Karpas-422 (cell line): ENCODE measurements at regions not wholly inside any gene's neighbourhood (a gene's known extent, or its start where the extent isn't known, plus 50 kb on each side); places are given as distances from the start of the nearest gene placed in this dataset.
"Not testable (repeated sequence)": the region's sequence is repeated elsewhere in the genome, so short reads cannot be mapped to it uniquely, and the experiment has no call there.

Experiments used
- DNase-seq: peaks from one replicate; pipeline ENCODE4 v3.0.0-alpha.2; 2015
- H2AFZ ChIP-seq: fragments of 200-600 bp; sonication (generic); 2 replicates; pipeline ENCODE4 v1.6.1; 2014; ENCODE audit warnings: antibody characterized with exemption, low read length, mixed read lengths
- H3K27ac ChIP-seq: fragments of 200-600 bp; sonication (generic); 2 replicates; pipeline ENCODE4 v1.5.1; 2014; ENCODE audit warnings: mild to moderate bottlenecking, low read length, moderate library complexity
- H3K27me3 ChIP-seq: fragments of 200-600 bp; sonication (generic); 2 replicates; pipeline ENCODE4 v1.6.1; 2014; ENCODE audit warnings: low read length, mixed read lengths
- H3K36me3 ChIP-seq: fragments of 200-600 bp; sonication (generic); 2 replicates; pipeline ENCODE4 v1.6.1; 2014; ENCODE audit warnings: low read length, mixed read lengths; ENCODE audit not compliant: insufficient read depth
- H3K4me1 ChIP-seq: fragments of 200-600 bp; sonication (generic); 2 replicates; pipeline ENCODE4 v1.6.1; 2014; ENCODE audit warnings: mild to moderate bottlenecking, low read length, mixed read lengths
- H3K4me2 ChIP-seq: fragments of 200-600 bp; sonication (generic); 2 replicates; pipeline ENCODE4 v1.6.1; 2014; ENCODE audit warnings: low read length, low read depth, mild to moderate bottlenecking; ENCODE audit not compliant: poor library complexity, severe bottlenecking
- H3K4me3 ChIP-seq: fragments of 200-600 bp; sonication (generic); 2 replicates; pipeline ENCODE4 v1.5.1; 2014; ENCODE audit warnings: mild to moderate bottlenecking, antibody characterized with exemption, low read length, mixed read lengths
- H3K79me2 ChIP-seq: fragments of 200-600 bp; sonication (generic); 2 replicates; pipeline ENCODE4 v1.6.1; 2014; ENCODE audit warnings: mild to moderate bottlenecking, low read length, mixed read lengths
- H3K9ac ChIP-seq: fragments of 200-600 bp; sonication (generic); 2 replicates; pipeline ENCODE4 v1.6.0; 2014; ENCODE audit warnings: low read length
- H3K9me2 ChIP-seq: fragments of 200-600 bp; sonication (generic), shearing (Covaris generic); replicated peaks from 2 replicates; pipeline ENCODE4 v1.6.0; 2014; ENCODE audit warnings: mild to moderate bottlenecking, low read length, moderate library complexity; ENCODE audit not compliant: insufficient read depth
- H3K9me3 ChIP-seq: fragments of 300-700, 200-600 bp; sonication (generic); 2 replicates; pipeline ENCODE4 v1.6.1; 2014; ENCODE audit warnings: low read length, mixed read lengths
- H4K20me1 ChIP-seq: fragments of 200-600 bp; sonication (generic); 2 replicates; pipeline ENCODE4 v1.6.1; 2014; ENCODE audit warnings: mild to moderate bottlenecking, antibody characterized with exemption, low read length, low read depth; ENCODE audit not compliant: insufficient read depth

GRCh38 chr2:176929387-176929786, 283.2 kb upstream of the HNRNPA3 start:
- H3K9me2 ChIP-seq, H3K9me3 ChIP-seq, H3K4me3 ChIP-seq, H3K9ac ChIP-seq, H3K27me3 ChIP-seq, H3K4me1 ChIP-seq, H3K79me2 ChIP-seq, H3K36me3 ChIP-seq, H3K27ac ChIP-seq, H3K4me2 ChIP-seq, DNase-seq, H4K20me1 ChIP-seq, H2AFZ ChIP-seq: not testable (repeated sequence)

- no peak overlapping the region for H2AFZ ChIP-seq
- no peak overlapping the region for H3K4me3 ChIP-seq
- no peaks in the 10 kb centered on the region for H3K79me2 ChIP-seq
- peak overlapping the region; percentile 13 for H3K4me2 ChIP-seq
- no peaks in the 10 kb centered on the region for H4K20me1 ChIP-seq
- H3K9me2 ChIP-seq = no peaks in the 10 kb centered on the region
- H3K4me1 ChIP-seq = peaks cover 5% of the 10 kb centered on the region; the same call in 1 of the 2 replicates
- no peaks in the 10 kb centered on the region for H3K9me3 ChIP-seq
- H3K27ac ChIP-seq = no peak overlapping the region
- no peak overlapping the region for H3K9ac ChIP-seq
- no peak for DNase-seq
- no peaks in the 10 kb centered on the region for H3K36me3 ChIP-seq
- H3K27me3 ChIP-seq = no peaks in the 10 kb centered on the region
Observed at GRCh38 chr2:176931588-176932563, 280.7 kb upstream of the HNRNPA3 start.

DNA sequence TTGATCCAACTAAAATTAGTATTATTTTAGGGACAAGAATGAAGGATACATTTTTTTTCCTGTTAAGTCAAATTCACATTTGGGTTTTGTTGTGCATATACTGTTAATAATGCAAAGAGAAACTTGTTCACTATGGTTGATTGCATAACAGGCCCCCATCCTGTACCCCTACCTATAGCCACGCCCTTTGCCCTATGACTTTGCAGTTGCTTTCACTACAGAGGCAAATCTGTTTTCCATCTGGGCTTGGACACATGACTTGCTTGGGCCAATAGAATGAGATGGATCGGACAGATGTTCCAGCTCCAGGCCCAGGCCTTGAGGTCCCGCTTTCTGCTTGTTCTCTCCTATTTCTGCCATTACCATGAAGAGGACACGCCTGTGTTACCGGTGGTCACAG, 278.5 kb upstream of the HNRNPA3 start:
- Histone ChIP-seq H3K27me3 (no peaks in the 10 kb centered on the region), H3K9ac (no peak overlapping the region), H3K9me2 (no peaks in the 10 kb centered on the region), H3K4me3 (no peak overlapping the region), H3K9me3 (no peaks in the 10 kb centered on the region), H3K4me1 (peaks cover 5% of the 10 kb centered on the region; the same call in 1 of the 2 replicates), H3K36me3 (no peaks in the 10 kb centered on the region), H4K20me1 (no peaks in the 10 kb centered on the region), H3K4me2 (no peak overlapping the region), H2AFZ (no peak overlapping the region), H3K27ac (no peak overlapping the region), H3K79me2 (no peaks in the 10 kb centered on the region)
- no peak for DNase-seq

DNA sequence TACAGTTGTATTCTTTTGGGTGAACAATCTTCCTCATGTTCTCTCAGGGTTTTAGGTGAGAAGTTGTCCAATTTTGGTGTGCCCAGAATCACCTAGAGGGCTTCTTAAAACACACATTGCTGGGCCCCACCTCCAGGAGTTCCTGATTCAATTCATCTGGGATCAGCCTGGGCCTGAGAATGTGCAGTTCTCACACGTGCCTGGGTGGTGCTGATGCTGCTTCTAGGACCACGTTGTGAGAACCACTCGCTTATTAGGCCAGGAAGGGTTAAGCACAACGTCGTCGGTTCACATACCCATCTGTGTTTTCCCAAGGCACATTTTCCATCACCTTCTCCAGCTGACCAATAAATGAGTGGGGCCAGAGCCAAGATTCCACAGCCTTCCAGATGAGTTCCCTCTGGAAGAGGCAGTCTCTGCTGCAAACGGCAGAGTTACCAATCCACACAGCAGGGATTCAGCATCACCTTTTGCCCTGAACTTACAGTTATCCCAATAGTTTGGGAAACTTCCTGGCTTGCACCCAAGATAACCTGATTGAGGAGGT, 277.7 kb upstream of the HNRNPA3 start:
- Histone ChIP-seq H3K4me3 (no peak overlapping the region), H3K27ac (no peak overlapping the region), H2AFZ (no peak overlapping the region), H3K9me2 (no peaks in the 10 kb centered on the region), H3K9ac (no peak overlapping the region), H3K9me3 (no peaks in the 10 kb centered on the region), H4K20me1 (no peaks in the 10 kb centered on the region), H3K36me3 (no peaks in the 10 kb centered on the region), H3K27me3 (no peaks in the 10 kb centered on the region), H3K4me2 (no peak overlapping the region), H3K4me1 (peaks cover 5% of the 10 kb centered on the region; the same call in 1 of the 2 replicates), H3K79me2 (no peaks in the 10 kb centered on the region)
- no peak for DNase-seq

- Histone ChIP-seq H3K4me2 (no peak overlapping the region), H3K9ac (no peak overlapping the region), H3K36me3 (no peaks in the 10 kb centered on the region), H4K20me1 (no peaks in the 10 kb centered on the region), H3K4me3 (no peak overlapping the region), H2AFZ (no peak overlapping the region), H3K27me3 (no peaks in the 10 kb centered on the region), H3K9me3 (no peaks in the 10 kb centered on the region), H3K27ac (no peak overlapping the region), H3K4me1 (peaks cover 5% of the 10 kb centered on the region; the same call in 1 of the 2 replicates), H3K79me2 (no peaks in the 10 kb centered on the region), H3K9me2 (no peaks in the 10 kb centered on the region)
- no peak for DNase-seq
Observed at GRCh38 chr2:176935543-176936102, 277.0 kb upstream of the HNRNPA3 start.

DNA sequence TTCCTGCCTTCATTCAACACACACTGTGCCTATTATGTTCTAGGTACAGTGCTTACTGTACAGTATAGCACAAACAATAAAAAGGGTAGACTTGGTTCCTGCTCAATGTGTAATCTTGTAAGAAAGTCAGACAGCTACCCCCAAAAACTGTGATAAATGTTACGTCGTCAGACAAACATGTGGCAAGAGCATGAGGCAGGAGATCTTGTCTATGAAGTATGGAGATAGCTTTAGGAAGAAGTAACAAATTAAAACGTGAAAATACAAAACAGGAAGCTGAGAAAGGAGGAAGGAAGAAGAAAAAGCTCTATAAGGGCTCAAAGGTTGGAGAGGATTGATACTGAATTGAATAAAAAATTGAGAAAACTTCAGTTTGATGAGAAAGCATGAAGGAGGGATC, 276.2 kb upstream of the HNRNPA3 start:
- Histone ChIP-seq H3K27ac (no peak overlapping the region), H3K9me2 (no peaks in the 10 kb centered on the region), H3K4me1 (peaks cover 5% of the 10 kb centered on the region; the same call in 1 of the 2 replicates), H3K36me3 (no peaks in the 10 kb centered on the region), H3K79me2 (no peaks in the 10 kb centered on the region), H3K4me2 (no peak overlapping the region), H2AFZ (no peak overlapping the region), H3K4me3 (no peak overlapping the region), H3K9ac (no peak overlapping the region), H3K27me3 (no peaks in the 10 kb centered on the region), H3K9me3 (no peaks in the 10 kb centered on the region), H4K20me1 (no peaks in the 10 kb centered on the region)
- DNase-seq = no peak

DNA sequence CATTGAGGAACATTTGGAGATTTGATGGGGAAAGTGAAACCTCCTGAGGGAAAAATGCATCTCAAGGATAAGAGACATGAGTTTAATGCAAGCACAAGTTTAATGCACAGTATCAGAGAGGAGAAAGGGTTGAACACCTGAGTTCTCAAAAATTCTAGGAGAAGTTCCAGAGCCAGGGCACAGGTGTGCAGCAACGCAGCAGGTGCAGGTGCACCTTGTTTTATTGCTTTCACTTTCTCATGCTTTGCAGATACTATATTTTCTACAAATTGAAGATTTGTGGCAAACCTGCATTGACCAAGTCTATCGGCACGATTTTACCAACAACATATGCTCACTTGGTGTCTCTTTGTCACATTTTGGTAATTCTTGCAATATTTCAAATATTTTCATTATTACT, 267.6 kb upstream of the HNRNPA3 start:
- no peak overlapping the region for H3K4me3 ChIP-seq
- H3K36me3 ChIP-seq = no peaks in the 10 kb centered on the region
- H3K27ac ChIP-seq = no peak overlapping the region
- H4K20me1 ChIP-seq = no peaks in the 10 kb centered on the region
- DNase-seq = no peak
- no peak overlapping the region for H3K4me2 ChIP-seq
- no peaks in the 10 kb centered on the region for H3K79me2 ChIP-seq
- no peak overlapping the region for H2AFZ ChIP-seq
- H3K9ac ChIP-seq = no peak overlapping the region
- H3K4me1 ChIP-seq = no peaks in the 10 kb centered on the region
- no peaks in the 10 kb centered on the region for H3K9me3 ChIP-seq
- H3K9me2 ChIP-seq = no peaks in the 10 kb centered on the region
- H3K27me3 ChIP-seq = no peaks in the 10 kb centered on the region

DNA sequence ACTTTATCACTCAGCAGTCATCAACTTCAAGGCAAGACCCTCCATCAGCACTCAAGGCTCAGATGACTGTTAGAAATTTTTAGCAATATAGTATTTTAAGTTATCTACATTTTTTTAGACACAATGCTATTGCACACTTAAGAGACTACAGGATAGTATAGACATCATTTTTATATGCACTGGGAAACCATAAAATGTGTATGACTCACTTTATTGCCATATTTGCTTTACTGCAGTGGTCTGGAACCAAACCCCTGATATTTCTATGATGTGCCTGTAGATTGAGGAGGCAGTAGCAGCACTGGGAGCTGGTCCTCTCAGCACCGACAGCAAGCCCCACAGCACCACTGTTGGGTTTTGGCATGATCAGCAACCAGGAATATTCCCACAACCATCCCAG, 264.8 kb upstream of the HNRNPA3 start:
- no peak for DNase-seq
- no peaks in the 10 kb centered on the region for H4K20me1 ChIP-seq
- H3K9me2 ChIP-seq = no peaks in the 10 kb centered on the region
- no peak overlapping the region for H3K27ac ChIP-seq
- H3K4me1 ChIP-seq = no peaks in the 10 kb centered on the region
- H3K9ac ChIP-seq = no peak overlapping the region
- peaks cover 2% of the 10 kb centered on the region; the same call in 1 of the 2 replicates for H3K27me3 ChIP-seq
- no peaks in the 10 kb centered on the region for H3K36me3 ChIP-seq
- H3K9me3 ChIP-seq = no peaks in the 10 kb centered on the region
- H2AFZ ChIP-seq = no peak overlapping the region
- no peak overlapping the region for H3K4me3 ChIP-seq
- no peak overlapping the region for H3K4me2 ChIP-seq
- no peaks in the 10 kb centered on the region for H3K79me2 ChIP-seq
